Parathyroid adenoma (tissue), 2 donors: ENCODE measurements at regions not wholly inside any gene's neighbourhood (a gene's known extent, or its start where the extent isn't known, plus 50 kb on each side); places are given as distances from the start of the nearest gene placed in this dataset.

ENCODE experiments used
- H2AFZ ChIP-seq: fragments of 300-600 bp; sonication (generic); one replicate; pipeline ENCODE4 v1.7.0; 2017; ENCODE audit warnings: antibody characterized with exemption, mild to moderate bottlenecking
- H3K27ac ChIP-seq: fragments of 300-600 bp; sonication (generic); one replicate; pipeline ENCODE4 v1.7.0; 2017
- H3K27me3 ChIP-seq: fragments of 300-600 bp; sonication (generic); one replicate; pipeline ENCODE4 v1.7.0; 2017; ENCODE audit warnings: low read length; ENCODE audit not compliant: control insufficient read depth, insufficient read depth
- H3K36me3 ChIP-seq: fragments of 300-600 bp; sonication (generic); one replicate; pipeline ENCODE4 v1.7.0; 2017; ENCODE audit warnings: low read length; ENCODE audit not compliant: control insufficient read depth, insufficient read depth
- H3K4me1 ChIP-seq: fragments of 300-600 bp; sonication (generic); one replicate; pipeline ENCODE4 v1.7.0; 2017; ENCODE audit warnings: control low read depth
- H3K4me2 ChIP-seq: fragments of 300-600 bp; sonication (generic); one replicate; pipeline ENCODE4 v1.7.0; 2017; ENCODE audit warnings: low read length
- H3K4me3 ChIP-seq: fragments of 300-600 bp; sonication (generic); one replicate; pipeline ENCODE4 v1.7.0; 2017; ENCODE audit warnings: low read depth, low read length
- H3K79me2 ChIP-seq: fragments of 300-600 bp; sonication (generic); one replicate; pipeline ENCODE4 v1.7.0; 2017; ENCODE audit warnings: control low read depth
- H3K9ac ChIP-seq: fragments of 300-600 bp; sonication (generic); one replicate; pipeline ENCODE4 v1.7.0; 2017; ENCODE audit warnings: mild to moderate bottlenecking
- H3K9me3 ChIP-seq: fragments of 300-600 bp; sonication (generic); one replicate; pipeline ENCODE4 v1.7.0; 2017; ENCODE audit warnings: low read length; ENCODE audit not compliant: control insufficient read depth
- CTCF ChIP-seq: fragments of 300-600 bp; sonication (generic); IDR thresholded peaks from one replicate; pipeline ENCODE4 v1.7.0; 2017; ENCODE audit warnings: antibody characterized with exemption, mild to moderate bottlenecking
- donor health status: primary hyperparathyroidism.

- no peaks in the 10 kb centered on the region for H3K4me1 ChIP-seq
Measured at GRCh38 chr5:62130107-62130506, 175.9 kb upstream of the KIF2A start.

GRCh38 chr5:62132276-62132675 is 173.7 kb upstream of the KIF2A start:
- no peak for TF ChIP-seq CTCF
- Histone ChIP-seq H3K27ac (no peak overlapping the region), H3K79me2 (no peaks in the 10 kb centered on the region), H3K4me3 (no peak overlapping the region), H3K9me3 (no peaks in the 10 kb centered on the region), H3K9ac (no peak overlapping the region), H3K36me3 (no peaks in the 10 kb centered on the region), H3K4me2 (no peak overlapping the region), H3K4me1 (no peaks in the 10 kb centered on the region), H3K27me3 (no peaks in the 10 kb centered on the region), H2AFZ (no peak overlapping the region)

More at GRCh38 chr5:62130107-62130506, 175.9 kb upstream of the KIF2A start:
- no peak overlapping the region for H2AFZ ChIP-seq
- TF ChIP-seq CTCF: no peak
- no peak overlapping the region for H3K4me2 ChIP-seq
- no peak overlapping the region for H3K4me3 ChIP-seq
- H3K36me3 ChIP-seq: no peaks in the 10 kb centered on the region
- no peak overlapping the region for H3K27ac ChIP-seq
- no peaks in the 10 kb centered on the region for H3K27me3 ChIP-seq
- no peak overlapping the region for H3K9ac ChIP-seq
- H3K79me2 ChIP-seq: no peaks in the 10 kb centered on the region
- H3K9me3 ChIP-seq: no peaks in the 10 kb centered on the region

- no peak overlapping the region for H3K27ac ChIP-seq
- no peak for TF ChIP-seq CTCF
- no peaks in the 10 kb centered on the region for H3K4me1 ChIP-seq
- no peaks in the 10 kb centered on the region for H3K36me3 ChIP-seq
- no peak overlapping the region for H2AFZ ChIP-seq
- no peak overlapping the region for H3K4me3 ChIP-seq
- no peaks in the 10 kb centered on the region for H3K27me3 ChIP-seq
- H3K9me3 ChIP-seq: no peaks in the 10 kb centered on the region
- H3K79me2 ChIP-seq: no peaks in the 10 kb centered on the region
- H3K9ac ChIP-seq: no peak overlapping the region
- H3K4me2 ChIP-seq: no peak overlapping the region
Measured at GRCh38 chr5:62133426-62133825, 172.6 kb upstream of the KIF2A start.

GRCh38 chr5:62134811-62135210 is 171.2 kb upstream of the KIF2A start:
- Histone ChIP-seq H3K4me1 (no peaks in the 10 kb centered on the region), H3K79me2 (no peaks in the 10 kb centered on the region), H3K27me3 (no peaks in the 10 kb centered on the region), H3K4me2 (no peak overlapping the region), H3K4me3 (no peak overlapping the region), H3K9me3 (no peaks in the 10 kb centered on the region), H2AFZ (no peak overlapping the region), H3K9ac (no peak overlapping the region), H3K36me3 (no peaks in the 10 kb centered on the region), H3K27ac (no peak overlapping the region)
- no peak for TF ChIP-seq CTCF

- no peak for TF ChIP-seq CTCF
- no peaks in the 10 kb centered on the region for H3K36me3 ChIP-seq
- no peak overlapping the region for H3K4me3 ChIP-seq
- H3K27me3 ChIP-seq: no peaks in the 10 kb centered on the region
- H3K79me2 ChIP-seq: no peaks in the 10 kb centered on the region
- no peak overlapping the region for H3K4me2 ChIP-seq
- no peaks in the 10 kb centered on the region for H3K9me3 ChIP-seq
- H3K27ac ChIP-seq: no peak overlapping the region
- no peak overlapping the region for H3K9ac ChIP-seq
- H2AFZ ChIP-seq: no peak overlapping the region
- H3K4me1 ChIP-seq: no peaks in the 10 kb centered on the region
Measured at GRCh38 chr5:62137628-62138027, 168.4 kb upstream of the KIF2A start.
